Erythroblast (primary cell): ENCODE measurements at regions not wholly inside any gene's neighbourhood (a gene's known extent, or its start where the extent isn't known, plus 50 kb on each side); places are given as distances from the start of the nearest gene placed in this dataset.
"Not testable (repeated sequence)": the region's sequence is repeated elsewhere in the genome, so short reads cannot be mapped to it uniquely, and the experiment has no call there.

Experiments used
- DNase-seq, 2 experiments: peaks; one replicate each; lab custom pipeline; 2025; lab: John Stamatoyannopoulos, UW
- GATA1 ChIP-seq: IDR thresholded peaks from 2 replicates; pipeline ENCODE4 v1.6.1; 2011; ENCODE audit warnings: low read depth, mild to moderate bottlenecking, control low read depth, low read length, moderate library complexity
- POLR2A ChIP-seq: IDR thresholded peaks from 2 replicates; pipeline ENCODE4 v1.6.1; 2011; ENCODE audit warnings: mild to moderate bottlenecking, low read length

- TF ChIP-seq GATA1, result no peak
- no peak for TF ChIP-seq POLR2A
- no peak for DNase-seq
Observed at GRCh38 chr2:62611854-62612253, 93.7 kb upstream of the EHBP1 start.

GRCh38 chr2:62605471-62605870 lies 99.5 kb upstream of the TMEM17 start:
- DNase-seq, result not testable (repeated sequence)

GRCh38 chr2:62604336-62604735 lies 98.3 kb upstream of the TMEM17 start:
- TF ChIP-seq POLR2A (no peak), GATA1 (no peak)
- no peak for DNase-seq

- TF ChIP-seq GATA1 (no peak), POLR2A (no peak)
- DNase-seq, result peak in 1 of 2 experiments; percentile 6
Observed at GRCh38 chr2:62603154-62603712, 97.2 kb upstream of the TMEM17 start.

GRCh38 chr2:62599674-62600410 lies 93.8 kb upstream of the TMEM17 start:
- not testable (repeated sequence) for DNase-seq

GRCh38 chr2:62597323-62597722 lies 91.3 kb upstream of the TMEM17 start:
- DNase-seq, result no peak

GRCh38 chr2:62596061-62596921 lies 90.3 kb upstream of the TMEM17 start:
- TF ChIP-seq POLR2A (no peak), GATA1 (no peak)
- no peak for DNase-seq

More at GRCh38 chr2:62597323-62597722, 91.3 kb upstream of the TMEM17 start:
- TF ChIP-seq POLR2A, result no peak
- TF ChIP-seq GATA1, result no peak

GRCh38 chr2:62595474-62595873 lies 89.5 kb upstream of the TMEM17 start:
- no peak for DNase-seq
- TF ChIP-seq POLR2A (no peak), GATA1 (no peak)

- no peak for DNase-seq
- TF ChIP-seq POLR2A (no peak), GATA1 (no peak)
Observed at GRCh38 chr2:62593825-62594224, 87.8 kb upstream of the TMEM17 start.

GRCh38 chr2:62591491-62591890 lies 85.5 kb upstream of the TMEM17 start:
- TF ChIP-seq GATA1 (no peak), POLR2A (no peak)
- no peak for DNase-seq

- TF ChIP-seq GATA1, result no peak
- no peak for TF ChIP-seq POLR2A
- DNase-seq, result no peak
Observed at GRCh38 chr2:62589691-62590356, 83.8 kb upstream of the TMEM17 start.

- DNase-seq, result no peak
- no peak for TF ChIP-seq GATA1
- TF ChIP-seq POLR2A, result no peak
Observed at GRCh38 chr2:62587592-62587991, 81.6 kb upstream of the TMEM17 start.

- TF ChIP-seq POLR2A (no peak), GATA1 (no peak)
- no peak for DNase-seq
Observed at GRCh38 chr2:62586981-62587380, 81.0 kb upstream of the TMEM17 start.
